IMR-90 (cell line): ENCODE measurements at regions not wholly inside any gene's neighbourhood (a gene's known extent, or its start where the extent isn't known, plus 50 kb on each side); places are given as distances from the start of the nearest gene placed in this dataset.

Experiments used
- ATAC-seq: fragments of 200-7000 bp; cut with Tn5 transposase; 2 replicates; pipeline ENCODE4 v1.9.1; 2020; ENCODE audit warnings: low read depth, mild to moderate bottlenecking, moderate library complexity
- BruUV-seq: library from RNA; stranded (reverse); fragments of 400-500 nt; replicated peaks from 2 replicates; lab custom pipeline; 2021; lab: Mats Ljungman, UMichigan
- CTCF ChIA-PET: fragments of 300-600 bp; formaldehyde crosslinking; extraction: SDS; loops from one replicate; lab custom pipeline; 2021; ENCODE audit warnings: antibody characterized with exemption; lab: Yijun Ruan, JAX
- POLR2A ChIA-PET: fragments of 300-600 bp; sonication (Branson Sonifier 250); formaldehyde crosslinking; loops from one replicate; lab custom pipeline; 2022; ENCODE audit warnings: antibody characterized with exemption; ENCODE audit not compliant: unreplicated experiment; lab: Charles Lee
- DNase-seq: peaks from one replicate; pipeline ENCODE4 v3.0.0; 2013
- H2AFZ ChIP-seq: replicated peaks from 2 replicates; pipeline ENCODE3; 2013; ENCODE audit warnings: low read length, mild to moderate bottlenecking; ENCODE audit not compliant: poor library complexity
- H2AK5ac ChIP-seq: 2 replicates; pipeline ENCODE4 v1.6.1; 2013; ENCODE audit warnings: low read depth, low read length, inconsistent platforms
- H2AK9ac ChIP-seq: replicated peaks from 2 replicates; pipeline ENCODE3; 2013; ENCODE audit warnings: mild to moderate bottlenecking, low read depth, low read length, moderate library complexity; ENCODE audit not compliant: poor library complexity
- H2BK120ac ChIP-seq: 2 replicates; pipeline ENCODE4 v1.6.1; 2013; ENCODE audit warnings: low read depth, low read length, inconsistent platforms
- H2BK15ac ChIP-seq: 3 replicates; pipeline ENCODE4 v1.6.1; 2013; ENCODE audit warnings: low read depth, low read length, inconsistent platforms
- H2BK20ac ChIP-seq: 2 replicates; pipeline ENCODE4 v1.6.1; 2013; ENCODE audit warnings: low read depth, mild to moderate bottlenecking, inconsistent platforms, low read length, moderate library complexity
- H2BK5ac ChIP-seq: 2 replicates; pipeline ENCODE4 v1.6.1; 2013; ENCODE audit warnings: mild to moderate bottlenecking, low read depth, low read length, inconsistent platforms; ENCODE audit not compliant: poor library complexity, severe bottlenecking
- H3K14ac ChIP-seq: replicated peaks from 2 replicates; pipeline ENCODE4 v1.6.1; 2013; ENCODE audit warnings: low read depth, low read length, inconsistent platforms
- H3K18ac ChIP-seq: 2 replicates; pipeline ENCODE4 v1.6.1; 2013; ENCODE audit warnings: low read depth, low read length, control low read depth
- H3K23ac ChIP-seq: 2 replicates; pipeline ENCODE4 v1.6.1; 2013; ENCODE audit warnings: low read depth, low read length, inconsistent platforms
- H3K27ac ChIP-seq: 2 replicates; pipeline ENCODE4 v1.5.1; 2013; ENCODE audit warnings: mild to moderate bottlenecking, control low read depth, low read length; ENCODE audit not compliant: insufficient read depth
- H3K27me3 ChIP-seq: 2 replicates; pipeline ENCODE4 v1.6.1; 2013; ENCODE audit warnings: low read length; ENCODE audit not compliant: control insufficient read depth, insufficient read depth
- H3K36me3 ChIP-seq: 2 replicates; pipeline ENCODE4 v1.6.1; 2013; ENCODE audit warnings: low read length, mixed read lengths; ENCODE audit not compliant: control insufficient read depth, insufficient read depth
- H3K4ac ChIP-seq: 2 replicates; pipeline ENCODE4 v1.6.1; 2013; ENCODE audit warnings: low read depth, low read length, inconsistent platforms
- H3K4me1 ChIP-seq: 2 replicates; pipeline ENCODE4 v1.6.1; 2013; ENCODE audit warnings: low read length, mixed read lengths; ENCODE audit not compliant: control insufficient read depth, insufficient read depth
- H3K4me2 ChIP-seq: 2 replicates; pipeline ENCODE4 v1.6.1; 2013; ENCODE audit warnings: low read depth, mild to moderate bottlenecking, control low read depth, low read length, moderate library complexity
- H3K4me3 ChIP-seq: 2 replicates; pipeline ENCODE4 v1.5.1; 2013; ENCODE audit warnings: low read depth, mild to moderate bottlenecking, control low read depth, low read length, moderate library complexity; ENCODE audit not compliant: insufficient read depth
- H3K56ac ChIP-seq: 2 replicates; pipeline ENCODE4 v1.6.1; 2013; ENCODE audit warnings: low read length, inconsistent platforms; ENCODE audit not compliant: insufficient read depth; ENCODE audit errors: extremely low read depth
- H3K79me1 ChIP-seq, 2 experiments: 2 replicates each; pipeline ENCODE4 v1.6.1; 2013; ENCODE audit warnings: low read length in 2 of 2, inconsistent platforms in 1 of 2, low read depth in 1 of 2
- H3K9ac ChIP-seq: 2 replicates; pipeline ENCODE4 v1.6.1; 2013; ENCODE audit warnings: low read depth, low read length, control low read depth
- H3K9me1 ChIP-seq: 2 replicates; pipeline ENCODE4 v1.6.1; 2013; ENCODE audit warnings: low read length, inconsistent platforms; ENCODE audit not compliant: insufficient read depth
- H3K9me3 ChIP-seq: 2 replicates; pipeline ENCODE4 v1.6.1; 2013; ENCODE audit warnings: low read length; ENCODE audit not compliant: control insufficient read depth, insufficient read depth
- H4K20me1 ChIP-seq: 2 replicates; pipeline ENCODE4 v1.6.1; 2013; ENCODE audit warnings: low read length, inconsistent platforms; ENCODE audit not compliant: insufficient read depth
- H4K5ac ChIP-seq: 2 replicates; pipeline ENCODE4 v1.6.1; 2013; ENCODE audit warnings: mild to moderate bottlenecking, low read depth, low read length, control low read depth
- H4K8ac ChIP-seq, 2 experiments: 2 replicates each; pipeline ENCODE4 v1.6.1; 2013; ENCODE audit warnings: low read depth in 2 of 2, low read length in 2 of 2, control low read depth in 1 of 2, inconsistent platforms in 1 of 2
- H4K91ac ChIP-seq: 2 replicates; pipeline ENCODE4 v1.6.1; 2013; ENCODE audit warnings: low read depth, low read length, inconsistent platforms; ENCODE audit not compliant: insufficient read depth
- BHLHE40 ChIP-seq: fragments of 150-350 bp; IDR thresholded peaks from 2 replicates; pipeline ENCODE4 v1.6.1; 2016; ENCODE audit warnings: mild to moderate bottlenecking, low read depth, low read length
- CEBPB ChIP-seq: IDR thresholded peaks from 2 replicates; pipeline ENCODE4 v1.6.1; 2012; ENCODE audit warnings: low read depth, low read length, improper control_type of control experiment
- CHD1 ChIP-seq: IDR thresholded peaks from 2 replicates; pipeline ENCODE4 v1.6.1; 2012; ENCODE audit warnings: low read depth, low read length, improper control_type of control experiment
- ELK1 ChIP-seq: fragments of 150-350 bp; IDR thresholded peaks from 2 replicates; pipeline ENCODE4 v1.6.1; 2016; ENCODE audit warnings: low read depth, mild to moderate bottlenecking, low read length, moderate library complexity, borderline replicate concordance
- FOS ChIP-seq: fragments of 150-350 bp; IDR thresholded peaks from 2 replicates; pipeline ENCODE4 v1.6.1; 2016; ENCODE audit warnings: low read depth, low read length
- MAFK ChIP-seq: IDR thresholded peaks from 2 replicates; pipeline ENCODE4 v1.6.1; 2012; ENCODE audit warnings: low read depth, low read length, improper control_type of control experiment
- MAZ ChIP-seq: IDR thresholded peaks from 2 replicates; pipeline ENCODE4 v1.6.1; 2012; ENCODE audit warnings: low read depth, mild to moderate bottlenecking, low read length, improper control_type of control experiment, moderate library complexity, borderline replicate concordance
- MXI1 ChIP-seq: IDR thresholded peaks from 2 replicates; pipeline ENCODE4 v1.6.1; 2012; ENCODE audit warnings: low read depth, mild to moderate bottlenecking, low read length, moderate library complexity, borderline replicate concordance
- NFE2L2 ChIP-seq: fragments of 150-350 bp; IDR thresholded peaks from 2 replicates; pipeline ENCODE4 v1.6.1; 2016; ENCODE audit warnings: low read depth, mild to moderate bottlenecking, low read length
- POLR2A ChIP-seq: IDR thresholded peaks from 2 replicates; pipeline ENCODE4 v1.6.1; 2012; ENCODE audit warnings: mild to moderate bottlenecking, low read depth, low read length
- RAD21 ChIP-seq: IDR thresholded peaks from 2 replicates; pipeline ENCODE4 v1.6.1; 2012; ENCODE audit warnings: low read length, improper control_type of control experiment
- RCOR1 ChIP-seq: IDR thresholded peaks from 2 replicates; pipeline ENCODE4 v1.6.1; 2012; ENCODE audit warnings: mild to moderate bottlenecking, low read length, improper control_type of control experiment; ENCODE audit not compliant: insufficient replicate concordance
- RFX5 ChIP-seq: IDR thresholded peaks from 2 replicates; pipeline ENCODE4 v1.8.0; 2012; ENCODE audit warnings: low read depth, mild to moderate bottlenecking, low read length, moderate library complexity
- SMC3 ChIP-seq: fragments of 150-350 bp; IDR thresholded peaks from 2 replicates; pipeline ENCODE4 v1.6.1; 2016; ENCODE audit warnings: low read depth, mild to moderate bottlenecking, antibody characterized with exemption, low read length, moderate library complexity
- USF2 ChIP-seq: fragments of 150-350 bp; IDR thresholded peaks from 2 replicates; pipeline ENCODE4 v1.6.1; 2017; ENCODE audit warnings: mild to moderate bottlenecking, antibody characterized with exemption, low read length, low read depth
- whole genome bisulfite sequencing, 2 experiments: methylation state at CpG; one replicate each; pipeline versions ENCODE4 v1.1.5 to v1.1.7; 2013; ENCODE audit warnings: missing lambda C conversion rate in 2 of 2; ENCODE audit not compliant: insufficient read length in 1 of 2; ENCODE audit errors: extremely low coverage in 2 of 2; 5-methylcytosine and 5-hydroxymethylcytosine counted together
- dilution Hi-C: fragments of 300-500 bp; cut with HindIII; formaldehyde crosslinking; loops from one replicate; pipeline ENCODE4 v1.14.3; 2018; ENCODE audit warnings: low sequenced_read_pairs; ENCODE audit not compliant: unreplicated experiment
- in situ Hi-C: fragments of 300-500 bp; cut with MboI; formaldehyde crosslinking; loops from 3 replicates; pipeline ENCODE4 v1.14.3; 2019; ENCODE audit warnings: low sequenced_read_pairs, inconsistent platforms, mixed read lengths
- intact Hi-C: fragments of 100-400 bp; cut with micrococcal nuclease; formaldehyde crosslinking; loops from 2 replicates; pipeline ENCODE4 v1.10.0; 2022
- TF ChIP-seq, protein P1 (sequence below): conservative IDR thresholded peaks from 2 replicates; pipeline ENCODE4 v1.5.1; 2012; ENCODE audit warnings: mild to moderate bottlenecking, low read depth, low read length, improper control_type of control experiment

DNA sequence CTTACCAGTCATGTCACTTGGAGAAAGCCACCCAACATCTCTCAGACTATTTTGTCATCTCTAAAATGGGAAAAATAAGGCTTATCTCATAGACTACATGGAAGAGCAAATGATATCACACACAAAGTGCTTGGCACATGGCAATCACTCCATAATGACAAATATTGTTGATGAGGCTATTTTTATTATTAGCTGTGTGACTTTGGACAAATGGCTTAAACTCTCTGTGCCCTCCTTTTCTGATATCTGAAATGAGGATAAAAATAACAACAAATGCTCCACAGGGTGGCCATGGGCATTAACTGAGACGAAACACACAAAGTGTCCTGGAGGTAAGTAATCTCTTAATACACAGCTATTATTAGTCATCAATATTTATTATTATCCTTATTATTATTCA lies 125.5 kb upstream of the HAND1 start:
- no peak overlapping the region for H4K8ac ChIP-seq
- WGBS, 2 experiments: no CpG with 5 or more reads among the region's 1 CpG
- no peak overlapping the region for H4K5ac ChIP-seq
- peaks cover 31% of the 10 kb centered on the region for H3K27me3 ChIP-seq
- H3K36me3 ChIP-seq: no peaks in the 10 kb centered on the region
- H3K14ac ChIP-seq: no peak overlapping the region
- H2BK15ac ChIP-seq: no peak overlapping the region
- H3K79me1 ChIP-seq: no peaks in the 10 kb centered on the region
- H4K91ac ChIP-seq: no peak overlapping the region
- no peak overlapping the region for H2AK9ac ChIP-seq
- H3K9ac ChIP-seq: no peak overlapping the region
- no peak overlapping the region for H3K23ac ChIP-seq
- dilution Hi-C loops (no loop called here), in situ Hi-C loops (no loop called here), intact Hi-C loops (no loop called here)
- H3K4me1 ChIP-seq: no peaks in the 10 kb centered on the region
- no peak overlapping the region for H3K4me3 ChIP-seq
- H3K9me3 ChIP-seq: no peaks in the 10 kb centered on the region
- no peak overlapping the region for H3K4me2 ChIP-seq
- no peak overlapping the region for H3K56ac ChIP-seq
- no peaks in the 10 kb centered on the region for H4K20me1 ChIP-seq
- DNase-seq (no peak), ATAC-seq (no peak)
- no peak overlapping the region for H2AK5ac ChIP-seq
- no peak overlapping the region for H3K27ac ChIP-seq
- H2AFZ ChIP-seq: no peak overlapping the region
- H2BK5ac ChIP-seq: no peak overlapping the region
- H3K4ac ChIP-seq: no peak overlapping the region
- no peaks in the 10 kb centered on the region for H3K9me1 ChIP-seq
- BruUV-seq: no TSS peak
- TF ChIP-seq SMC3 (no peak), CEBPB (no peak), POLR2A (no peak), USF2 (no peak), BHLHE40 (no peak), FOS (no peak), RCOR1 (no peak), ELK1 (no peak), MXI1 (no peak), RFX5 (no peak), NFE2L2 (no peak), MAZ (no peak), MAFK (no peak), CHD1 (no peak), RAD21 (no peak)
- TF ChIP-seq, protein P1, sequence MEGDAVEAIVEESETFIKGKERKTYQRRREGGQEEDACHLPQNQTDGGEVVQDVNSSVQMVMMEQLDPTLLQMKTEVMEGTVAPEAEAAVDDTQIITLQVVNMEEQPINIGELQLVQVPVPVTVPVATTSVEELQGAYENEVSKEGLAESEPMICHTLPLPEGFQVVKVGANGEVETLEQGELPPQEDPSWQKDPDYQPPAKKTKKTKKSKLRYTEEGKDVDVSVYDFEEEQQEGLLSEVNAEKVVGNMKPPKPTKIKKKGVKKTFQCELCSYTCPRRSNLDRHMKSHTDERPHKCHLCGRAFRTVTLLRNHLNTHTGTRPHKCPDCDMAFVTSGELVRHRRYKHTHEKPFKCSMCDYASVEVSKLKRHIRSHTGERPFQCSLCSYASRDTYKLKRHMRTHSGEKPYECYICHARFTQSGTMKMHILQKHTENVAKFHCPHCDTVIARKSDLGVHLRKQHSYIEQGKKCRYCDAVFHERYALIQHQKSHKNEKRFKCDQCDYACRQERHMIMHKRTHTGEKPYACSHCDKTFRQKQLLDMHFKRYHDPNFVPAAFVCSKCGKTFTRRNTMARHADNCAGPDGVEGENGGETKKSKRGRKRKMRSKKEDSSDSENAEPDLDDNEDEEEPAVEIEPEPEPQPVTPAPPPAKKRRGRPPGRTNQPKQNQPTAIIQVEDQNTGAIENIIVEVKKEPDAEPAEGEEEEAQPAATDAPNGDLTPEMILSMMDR: no peak
- H2BK20ac ChIP-seq: no peak overlapping the region
- H2BK120ac ChIP-seq: no peak overlapping the region
- CTCF ChIA-PET: interaction anchor here (0.8 to 1.4 kb wide), 2 partner anchors 82 to 143 kb away, joined by 4 to 5 read pairs; no protein-coding TSS in a partner anchor
- H3K18ac ChIP-seq: no peak overlapping the region
- POLR2A ChIA-PET: no interaction called here
